SU-DHL-6 (cell line): ENCODE measurements at regions not wholly inside any gene's neighbourhood (a gene's known extent, or its start where the extent isn't known, plus 50 kb on each side); places are given as distances from the start of the nearest gene placed in this dataset.

Experiments
- H2AFZ ChIP-seq: fragments of 200-600 bp; sonication (generic); 2 replicates; pipeline ENCODE4 v1.6.1; 2014; ENCODE audit warnings: low read depth, mild to moderate bottlenecking, moderate library complexity, mixed read lengths, antibody characterized with exemption, low read length; ENCODE audit not compliant: severe bottlenecking
- H3F3A ChIP-seq: fragments of 200-600 bp; shearing (Covaris generic); 2 replicates; pipeline ENCODE4 v1.6.0; 2016; ENCODE audit warnings: antibody characterized with exemption, mild to moderate bottlenecking; ENCODE audit not compliant: insufficient read depth
- H3K27ac ChIP-seq: fragments of 200-600 bp; sonication (generic); 2 replicates; pipeline ENCODE4 v1.5.1; 2016; ENCODE audit warnings: low read depth, mild to moderate bottlenecking, low read length, moderate library complexity, mixed read lengths
- H3K27me3 ChIP-seq: fragments of 200-600 bp; sonication (generic), shearing (Covaris generic); 2 replicates; pipeline ENCODE4 v1.6.0; 2014; ENCODE audit warnings: mild to moderate bottlenecking, low read length
- H3K36me3 ChIP-seq: fragments of 200-600 bp; sonication (generic); 2 replicates; pipeline ENCODE4 v1.6.1; 2014; ENCODE audit warnings: mild to moderate bottlenecking, low read length, mixed read lengths
- H3K4me2 ChIP-seq: fragments of 300-600, 200-600 bp; shearing (Covaris generic), sonication (generic); 2 replicates; pipeline ENCODE4 v1.6.0; 2014; ENCODE audit warnings: low read length, low read depth, mild to moderate bottlenecking; ENCODE audit not compliant: poor library complexity, severe bottlenecking
- H3K4me3 ChIP-seq: fragments of 200-600 bp; sonication (generic); 2 replicates; pipeline ENCODE4 v1.5.1; 2014; ENCODE audit warnings: antibody characterized with exemption, low read length, mild to moderate bottlenecking, mixed read lengths; ENCODE audit not compliant: insufficient read depth, poor library complexity, severe bottlenecking
- H3K79me2 ChIP-seq: fragments of 200-600 bp; sonication (generic); 2 replicates; pipeline ENCODE4 v1.6.1; 2014; ENCODE audit warnings: mild to moderate bottlenecking, low read length, moderate library complexity; ENCODE audit not compliant: insufficient read depth
- H3K9ac ChIP-seq: fragments of 200-600 bp; sonication (generic); 2 replicates; pipeline ENCODE4 v1.7.0; 2014; ENCODE audit warnings: mild to moderate bottlenecking, low read length
- H3K9me2 ChIP-seq: fragments of 200-600 bp; sonication (generic); replicated peaks from 2 replicates; pipeline ENCODE4 v1.6.1; 2014; ENCODE audit warnings: low read length; ENCODE audit not compliant: insufficient read depth
- H3K9me3 ChIP-seq: fragments of 200-600 bp; sonication (generic); 2 replicates; pipeline ENCODE4 v1.6.1; 2014; ENCODE audit warnings: low read length, mixed read lengths; ENCODE audit not compliant: insufficient read depth
- H4K20me1 ChIP-seq: fragments of 200-600 bp; sonication (generic); 2 replicates; pipeline ENCODE4 v1.6.1; 2014; ENCODE audit warnings: low read depth, mild to moderate bottlenecking, antibody characterized with exemption, low read length, moderate library complexity, mixed read lengths
- EZH2phosphoT487 ChIP-seq: fragments of 200-600 bp; sonication (generic), shearing (Covaris generic); conservative IDR thresholded peaks from 2 replicates; pipeline ENCODE4 v1.6.1; 2018; ENCODE audit warnings: mild to moderate bottlenecking, antibody characterized with exemption, low read length, moderate library complexity, mixed read lengths
- TF ChIP-seq, protein P1 (sequence below): fragments of 200-600 bp; sonication (generic); IDR thresholded peaks from one replicate; pipeline ENCODE4 v1.5.1; 2017; ENCODE audit warnings: antibody characterized with exemption, mild to moderate bottlenecking, low read length, moderate library complexity; ENCODE audit not compliant: insufficient read depth, poor library complexity, severe bottlenecking

DNA sequence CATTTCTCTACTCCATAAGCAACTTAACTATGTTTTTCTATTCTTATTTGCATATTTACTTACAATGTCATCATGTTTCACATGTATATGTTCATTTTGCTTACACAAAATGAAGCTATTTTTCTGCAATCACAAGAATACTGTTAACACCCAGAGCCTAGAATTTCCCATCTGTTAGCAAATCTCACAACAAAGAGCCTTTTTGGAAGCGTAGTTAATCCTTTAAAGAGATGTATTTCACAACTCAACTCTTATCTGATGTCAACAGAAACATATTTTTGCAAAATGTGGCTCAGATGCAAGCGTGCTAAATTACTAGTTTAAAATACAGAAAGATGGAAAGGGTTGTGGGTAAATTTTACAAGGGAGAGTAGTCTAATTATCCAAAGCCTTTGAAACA, 110.6 kb upstream of the COL1A2 start:
- TF ChIP-seq, protein P1, sequence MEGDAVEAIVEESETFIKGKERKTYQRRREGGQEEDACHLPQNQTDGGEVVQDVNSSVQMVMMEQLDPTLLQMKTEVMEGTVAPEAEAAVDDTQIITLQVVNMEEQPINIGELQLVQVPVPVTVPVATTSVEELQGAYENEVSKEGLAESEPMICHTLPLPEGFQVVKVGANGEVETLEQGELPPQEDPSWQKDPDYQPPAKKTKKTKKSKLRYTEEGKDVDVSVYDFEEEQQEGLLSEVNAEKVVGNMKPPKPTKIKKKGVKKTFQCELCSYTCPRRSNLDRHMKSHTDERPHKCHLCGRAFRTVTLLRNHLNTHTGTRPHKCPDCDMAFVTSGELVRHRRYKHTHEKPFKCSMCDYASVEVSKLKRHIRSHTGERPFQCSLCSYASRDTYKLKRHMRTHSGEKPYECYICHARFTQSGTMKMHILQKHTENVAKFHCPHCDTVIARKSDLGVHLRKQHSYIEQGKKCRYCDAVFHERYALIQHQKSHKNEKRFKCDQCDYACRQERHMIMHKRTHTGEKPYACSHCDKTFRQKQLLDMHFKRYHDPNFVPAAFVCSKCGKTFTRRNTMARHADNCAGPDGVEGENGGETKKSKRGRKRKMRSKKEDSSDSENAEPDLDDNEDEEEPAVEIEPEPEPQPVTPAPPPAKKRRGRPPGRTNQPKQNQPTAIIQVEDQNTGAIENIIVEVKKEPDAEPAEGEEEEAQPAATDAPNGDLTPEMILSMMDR = no peak
- no peak for TF ChIP-seq EZH2phosphoT487
- Histone ChIP-seq H3K79me2 (no peaks in the 10 kb centered on the region), H3K36me3 (no peaks in the 10 kb centered on the region), H3K9me2 (no peaks in the 10 kb centered on the region), H3K9ac (no peak overlapping the region), H2AFZ (no peak overlapping the region), H4K20me1 (no peaks in the 10 kb centered on the region), H3K27ac (no peak overlapping the region), H3F3A (no peaks in the 10 kb centered on the region), H3K27me3 (no peaks in the 10 kb centered on the region), H3K9me3 (no peaks in the 10 kb centered on the region), H3K4me2 (no peak overlapping the region), H3K4me3 (no peak overlapping the region)

DNA sequence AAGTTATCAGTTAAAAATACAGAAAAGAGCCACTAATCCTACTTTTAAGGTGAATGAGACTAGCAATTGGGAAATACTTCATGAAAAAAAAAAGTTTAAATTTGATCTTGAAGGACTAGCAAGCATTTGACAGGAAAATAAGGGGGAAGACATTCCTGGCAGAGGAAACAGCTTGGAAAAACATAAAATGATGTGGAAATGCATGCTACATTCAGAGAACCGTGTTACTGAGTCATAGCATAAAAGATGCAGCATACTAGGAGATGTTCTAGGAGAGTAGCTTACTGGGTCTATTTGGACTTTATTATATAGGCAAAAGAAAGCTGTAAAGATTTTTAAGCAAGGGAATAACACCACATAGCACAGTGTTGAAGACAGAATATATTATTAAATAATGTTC, 108.6 kb upstream of the COL1A2 start:
- Histone ChIP-seq H3K27me3 (no peaks in the 10 kb centered on the region), H3K9ac (no peak overlapping the region), H3K36me3 (no peaks in the 10 kb centered on the region), H4K20me1 (no peaks in the 10 kb centered on the region), H3F3A (no peaks in the 10 kb centered on the region), H3K4me3 (no peak overlapping the region), H3K4me2 (no peak overlapping the region), H3K9me3 (no peaks in the 10 kb centered on the region), H2AFZ (no peak overlapping the region), H3K27ac (no peak overlapping the region), H3K9me2 (no peaks in the 10 kb centered on the region), H3K79me2 (no peaks in the 10 kb centered on the region)
- TF ChIP-seq, protein P1 = no peak
- no peak for TF ChIP-seq EZH2phosphoT487

DNA sequence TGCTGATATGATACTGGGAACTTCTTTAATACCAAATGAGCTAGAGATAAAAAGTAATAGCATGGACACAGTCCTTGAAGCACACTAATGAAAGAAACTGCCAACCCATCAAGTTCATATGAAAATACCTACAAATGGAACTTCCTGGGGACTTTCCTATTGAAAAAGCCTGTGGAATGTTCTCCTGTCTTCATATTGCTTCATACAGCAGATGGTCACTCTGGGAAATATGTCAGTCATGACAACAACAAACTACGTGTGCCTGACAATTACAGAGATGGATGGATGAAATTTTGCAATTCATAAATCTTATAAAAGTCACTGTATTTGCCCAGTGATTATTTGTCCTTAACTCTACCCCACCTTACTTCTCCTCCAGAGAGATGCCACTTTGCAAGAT, 106.6 kb upstream of the COL1A2 start:
- H3K27ac ChIP-seq = no peak overlapping the region
- H2AFZ ChIP-seq = no peak overlapping the region
- no peak overlapping the region for H3K4me3 ChIP-seq
- H4K20me1 ChIP-seq = no peaks in the 10 kb centered on the region
- TF ChIP-seq EZH2phosphoT487 = no peak
- TF ChIP-seq, protein P1 = no peak
- H3K36me3 ChIP-seq = no peaks in the 10 kb centered on the region
- no peak overlapping the region for H3K9ac ChIP-seq
- no peak overlapping the region for H3K4me2 ChIP-seq
- H3K9me3 ChIP-seq = no peaks in the 10 kb centered on the region
- no peaks in the 10 kb centered on the region for H3K9me2 ChIP-seq
- H3F3A ChIP-seq = no peaks in the 10 kb centered on the region
- no peaks in the 10 kb centered on the region for H3K79me2 ChIP-seq
- no peaks in the 10 kb centered on the region for H3K27me3 ChIP-seq

DNA sequence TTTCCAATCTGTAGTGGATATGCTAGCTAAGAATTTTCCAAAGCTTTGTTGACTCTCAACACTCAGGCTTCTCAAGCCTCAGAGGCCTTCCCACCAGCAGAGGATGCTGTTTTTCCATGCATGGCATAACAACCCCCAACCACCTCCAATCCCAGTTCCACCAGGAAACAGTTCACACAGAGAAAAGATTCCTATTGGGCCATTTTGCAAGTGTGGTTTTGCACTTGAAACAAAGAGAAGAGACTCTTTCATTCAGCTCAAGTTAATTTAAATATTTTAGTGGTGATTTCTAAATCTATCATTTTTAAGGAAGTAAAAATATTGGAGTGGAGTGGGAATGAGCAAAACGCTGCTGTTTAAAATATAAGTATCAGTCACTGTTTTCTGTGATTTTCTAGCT, 105.6 kb upstream of the COL1A2 start:
- Histone ChIP-seq H3K36me3 (no peaks in the 10 kb centered on the region), H3K27ac (no peak overlapping the region), H4K20me1 (no peaks in the 10 kb centered on the region), H2AFZ (no peak overlapping the region), H3K79me2 (no peaks in the 10 kb centered on the region), H3K4me3 (no peak overlapping the region), H3K9me3 (no peaks in the 10 kb centered on the region), H3K9me2 (no peaks in the 10 kb centered on the region), H3K27me3 (no peaks in the 10 kb centered on the region), H3F3A (no peaks in the 10 kb centered on the region), H3K4me2 (no peak overlapping the region), H3K9ac (no peak overlapping the region)
- no peak for TF ChIP-seq EZH2phosphoT487
- TF ChIP-seq, protein P1 = no peak
